Gastrocnemius medialis (tissue), 4 donors: ENCODE measurements at regions not wholly inside any gene's neighbourhood (a gene's known extent, or its start where the extent isn't known, plus 50 kb on each side); places are given as distances from the start of the nearest gene placed in this dataset.

Experiments
- ATAC-seq, 2 donors: fragments of 150-250 bp; one replicate each; pipeline ENCODE4 v1.9.1; 2016
- DNase-seq, 2 donors: peaks; one replicate each; pipeline ENCODE4 v3.0.0-alpha.2; 2019
- H3K27ac ChIP-seq, 4 donors: fragments of 200-600 bp; sonication (generic); 1 replicate in 1 of 4; 2 replicates in 3 of 4; pipeline ENCODE4 v1.5.1; 2016 to 2018; ENCODE audit warnings: mild to moderate bottlenecking in 2 of 4, moderate library complexity in 1 of 4
- H3K27me3 ChIP-seq, 3 donors: fragments of 200-600 bp; sonication (generic) in 2 of 3; 1 replicate in 1 of 3; 2 replicates in 2 of 3; pipeline versions ENCODE4 v1.5.1 to v1.6.0; 2016 to 2019; ENCODE audit warnings: mild to moderate bottlenecking in 1 of 3, moderate library complexity in 1 of 3
- H3K36me3 ChIP-seq, 2 donors: fragments of 200-600 bp; sonication (generic) in 1 of 2; one replicate each; pipeline ENCODE4 v1.5.1; 2017 to 2018
- H3K4me1 ChIP-seq, 2 donors: fragments of 200-600 bp; sonication (generic) in 1 of 2; one replicate each; pipeline ENCODE4 v1.5.1; 2016 to 2017; ENCODE audit warnings: mild to moderate bottlenecking in 2 of 2
- H3K4me3 ChIP-seq, 4 donors: fragments of 200-600 bp; sonication (generic) in 3 of 4; 1 replicate in 1 of 4; 2 replicates in 3 of 4; pipeline ENCODE4 v1.5.1; 2016 to 2019; ENCODE audit warnings: mild to moderate bottlenecking in 2 of 4
- H3K9me3 ChIP-seq, 3 donors: fragments of 200-600 bp; sonication (generic) in 2 of 3; 1 replicate in 1 of 3; 2 replicates in 2 of 3; pipeline ENCODE4 v1.5.1; 2016 to 2019
- POLR2A ChIP-seq, 2 donors: fragments of 450-650 bp; IDR thresholded peaks; one replicate each; pipeline ENCODE4 v1.6.1; 2017; ENCODE audit warnings: antibody characterized with exemption in 2 of 2, mild to moderate bottlenecking in 2 of 2, moderate library complexity in 2 of 2
- in situ Hi-C, 4 donors: fragments of 200-750 bp; cut with MboI; loops; one replicate each; pipeline versions ENCODE4 v1.15.0 to v1.8.0; 2017; ENCODE audit warnings: low sequenced_read_pairs in 4 of 4
- intact Hi-C: fragments of 100-400 bp; cut with DNase I; formaldehyde crosslinking; loops from one replicate; pipeline ENCODE4 v1.15.1; 2023; ENCODE audit warnings: low total_unique reads
- TF ChIP-seq, protein P1 (sequence below), 5 experiments: fragments of 450-650 bp in 3 of 5; fragments of 200-600 bp in 2 of 5; sonication (generic) in 2 of 5; IDR thresholded peaks in 4 of 5; conservative IDR thresholded peaks in 1 of 5; 1 replicate in 4 of 5; 2 replicates in 1 of 5; pipeline ENCODE4 v1.5.1; 2016 to 2019; ENCODE audit warnings: antibody characterized with exemption in 5 of 5, mild to moderate bottlenecking in 3 of 5, moderate library complexity in 3 of 5

DNA sequence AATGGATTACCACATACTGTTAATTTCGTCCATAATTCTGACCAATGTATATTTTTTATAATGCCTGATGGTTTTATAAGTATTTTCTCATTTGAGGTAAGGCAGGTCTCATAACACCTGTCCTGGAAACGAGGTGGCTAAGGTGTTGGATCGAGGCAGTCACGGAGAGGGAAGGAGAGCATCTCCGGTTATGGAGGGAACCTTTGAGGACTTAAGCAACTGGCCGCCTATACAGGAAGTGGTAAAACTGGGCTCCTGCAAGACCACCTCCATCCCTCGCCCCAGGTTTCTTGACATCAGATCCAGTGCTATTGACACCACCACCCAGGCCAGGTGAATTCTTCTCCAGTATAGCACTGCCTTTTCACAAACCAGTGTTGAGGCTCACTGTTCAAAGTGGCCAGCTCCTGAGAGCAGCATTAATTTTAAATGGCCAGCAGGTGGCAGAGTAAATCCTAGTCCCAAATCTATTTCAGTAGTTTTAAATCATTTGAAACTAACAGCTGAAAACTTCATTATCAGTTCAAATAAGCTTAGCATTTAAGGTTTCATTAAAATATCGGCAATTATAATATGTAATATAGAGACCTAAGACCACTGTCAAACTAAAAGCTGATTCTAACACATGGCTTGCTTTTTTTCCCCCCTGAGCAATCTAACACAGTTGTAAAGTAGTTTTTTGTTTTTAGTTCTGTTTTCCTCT, 100.8 kb downstream of the PPM1A start:
- H3K27ac ChIP-seq: peak overlapping the region in 1 of 4 donors; percentile 23
- H3K36me3 ChIP-seq: no peaks in the 10 kb centered on the region
- in situ Hi-C loops: loop anchor here (5.0 to 25.0 kb wide), 4 partner anchors 205 to 937 kb away; partner anchors contain the start of gene TMEM30B (in 3 of the 4)
- TF ChIP-seq POLR2A (IDR thresholded peaks at IDR 0.05): no peak
- TF ChIP-seq, protein P1, sequence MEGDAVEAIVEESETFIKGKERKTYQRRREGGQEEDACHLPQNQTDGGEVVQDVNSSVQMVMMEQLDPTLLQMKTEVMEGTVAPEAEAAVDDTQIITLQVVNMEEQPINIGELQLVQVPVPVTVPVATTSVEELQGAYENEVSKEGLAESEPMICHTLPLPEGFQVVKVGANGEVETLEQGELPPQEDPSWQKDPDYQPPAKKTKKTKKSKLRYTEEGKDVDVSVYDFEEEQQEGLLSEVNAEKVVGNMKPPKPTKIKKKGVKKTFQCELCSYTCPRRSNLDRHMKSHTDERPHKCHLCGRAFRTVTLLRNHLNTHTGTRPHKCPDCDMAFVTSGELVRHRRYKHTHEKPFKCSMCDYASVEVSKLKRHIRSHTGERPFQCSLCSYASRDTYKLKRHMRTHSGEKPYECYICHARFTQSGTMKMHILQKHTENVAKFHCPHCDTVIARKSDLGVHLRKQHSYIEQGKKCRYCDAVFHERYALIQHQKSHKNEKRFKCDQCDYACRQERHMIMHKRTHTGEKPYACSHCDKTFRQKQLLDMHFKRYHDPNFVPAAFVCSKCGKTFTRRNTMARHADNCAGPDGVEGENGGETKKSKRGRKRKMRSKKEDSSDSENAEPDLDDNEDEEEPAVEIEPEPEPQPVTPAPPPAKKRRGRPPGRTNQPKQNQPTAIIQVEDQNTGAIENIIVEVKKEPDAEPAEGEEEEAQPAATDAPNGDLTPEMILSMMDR (IDR thresholded peaks at IDR 0.05 in 4 of 5, conservative IDR thresholded peaks at IDR 0.05 in 1 of 5): peak; percentile 42 to 75 (median 56)
- H3K4me3 ChIP-seq: peak overlapping the region; percentile 0 to 47 (median 24)
- H3K4me1 ChIP-seq: peaks cover 0 to 12% of the 10 kb centered on the region in 2 donors
- ATAC-seq (peak; percentile 62 to 69), DNase-seq (no peak)
- intact Hi-C loops: loop anchor here (2.0 to 5.0 kb wide), 2 partner anchors 213 to 902 kb away; no protein-coding TSS in a partner anchor
- no peaks in the 10 kb centered on the region for H3K9me3 ChIP-seq
- H3K27me3 ChIP-seq: no peaks in the 10 kb centered on the region

DNA sequence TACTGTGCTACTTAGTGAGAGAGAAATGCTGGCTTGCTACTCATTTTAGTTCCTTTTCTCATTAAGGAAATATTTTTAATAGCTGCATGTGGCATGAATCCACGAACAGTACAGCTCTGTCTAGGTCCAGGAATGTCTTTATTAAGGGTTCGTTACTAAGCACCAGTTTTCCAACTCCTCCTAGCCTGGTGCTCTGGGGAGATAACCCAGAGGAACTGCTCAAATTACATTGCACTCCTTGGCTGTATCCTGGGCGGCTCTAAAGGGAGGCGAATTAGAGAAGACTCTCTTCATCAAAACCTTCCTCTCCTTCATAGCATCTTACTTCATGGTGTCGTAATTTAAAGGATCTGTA, 101.3 kb downstream of the PPM1A start:
- H3K4me3 ChIP-seq: peak overlapping the region; percentile 0 to 47 (median 24)
- in situ Hi-C loops: loop anchor here (5.0 to 10.0 kb wide), 3 partner anchors 204 to 214 kb away; no protein-coding TSS in a partner anchor

DNA sequence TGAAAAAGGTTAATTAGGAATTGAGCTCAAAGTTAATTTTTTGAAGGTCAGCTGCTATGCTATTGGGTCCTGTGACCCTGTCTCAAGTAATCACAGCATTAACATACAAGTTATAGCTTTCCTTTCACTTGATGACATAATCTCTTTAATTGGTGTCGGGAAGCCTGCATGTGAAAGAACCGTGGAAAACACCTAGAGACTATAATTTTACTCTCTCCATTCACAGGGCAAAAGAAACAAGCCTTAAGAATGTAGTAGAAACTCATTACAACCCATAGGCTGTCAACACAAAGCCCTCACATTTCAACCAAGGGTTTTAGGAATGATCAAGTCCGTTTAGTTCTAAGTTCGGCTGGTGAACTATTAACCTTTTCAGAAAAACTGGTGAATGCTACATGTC, 104.4 kb downstream of the PPM1A start:
- in situ Hi-C loops (loop anchor here (5.0 to 10.0 kb wide), 3 partner anchors 201 to 211 kb away; no protein-coding TSS in a partner anchor), intact Hi-C loops (loop anchor here (5.0 kb wide), 1 partner anchor 899 kb away; no protein-coding TSS in a partner anchor)
- no peak for DNase-seq
- Histone ChIP-seq H3K36me3 (no peaks in the 10 kb centered on the region), H3K4me3 (no peak overlapping the region), H3K9me3 (no peaks in the 10 kb centered on the region), H3K4me1 (peaks cover 0 to 8% of the 10 kb centered on the region in 2 donors), H3K27me3 (no peaks in the 10 kb centered on the region), H3K27ac (no peak overlapping the region)
- ATAC-seq: no peak
- TF ChIP-seq POLR2A (IDR thresholded peaks at IDR 0.05): no peak
- TF ChIP-seq, protein P1 (IDR thresholded peaks at IDR 0.05 in 4 of 5, conservative IDR thresholded peaks at IDR 0.05 in 1 of 5): no peak

More for the DNA sequence above, 101.3 kb downstream of the PPM1A start:
- ATAC-seq: peak in 1 of 2 donors; percentile 67
- Histone ChIP-seq H3K4me1 (peaks cover 0 to 12% of the 10 kb centered on the region in 2 donors), H3K27ac (peak overlapping the region in 1 of 4 donors; percentile 23), H3K9me3 (no peaks in the 10 kb centered on the region), H3K36me3 (no peaks in the 10 kb centered on the region), H3K27me3 (no peaks in the 10 kb centered on the region)
- no peak for DNase-seq
- intact Hi-C loops: loop anchor here (2.0 to 5.0 kb wide), 2 partner anchors 212 to 902 kb away; no protein-coding TSS in a partner anchor
- TF ChIP-seq POLR2A (IDR thresholded peaks at IDR 0.05): no peak
- TF ChIP-seq, protein P1 (IDR thresholded peaks at IDR 0.05 in 4 of 5, conservative IDR thresholded peaks at IDR 0.05 in 1 of 5): no peak

DNA sequence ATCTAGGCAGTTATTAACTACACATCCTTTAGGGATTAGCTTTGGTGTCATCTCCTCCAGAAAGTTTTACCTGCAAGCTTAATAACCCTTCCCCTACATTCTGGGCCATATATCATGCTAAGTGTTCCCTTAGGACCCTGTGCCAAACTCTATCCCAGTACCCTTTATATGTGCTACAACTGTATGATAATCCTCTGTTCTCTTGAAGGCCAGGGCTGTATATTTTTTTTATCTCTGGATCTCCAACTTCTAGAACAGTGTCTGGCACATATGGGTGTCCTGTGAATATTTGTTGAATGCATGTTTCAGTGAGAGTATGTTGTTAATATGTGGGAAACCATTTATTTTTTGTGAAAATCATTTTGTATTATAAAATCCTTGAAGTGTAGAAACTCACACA, 106.7 kb downstream of the PPM1A start:
- in situ Hi-C loops: loop anchor here in 3 of 4 donors (10.0 kb wide), 2 partner anchors 199 to 209 kb away; no protein-coding TSS in a partner anchor
- H3K4me1 ChIP-seq: no peaks in the 10 kb centered on the region
- no peak overlapping the region for H3K4me3 ChIP-seq
- DNase-seq: no peak
- intact Hi-C loops: no loop called here
- H3K27ac ChIP-seq: no peak overlapping the region
- ATAC-seq: no peak
- no peak for TF ChIP-seq POLR2A (IDR thresholded peaks at IDR 0.05)
- no peaks in the 10 kb centered on the region for H3K27me3 ChIP-seq
- H3K36me3 ChIP-seq: no peaks in the 10 kb centered on the region
- H3K9me3 ChIP-seq: no peaks in the 10 kb centered on the region

DNA sequence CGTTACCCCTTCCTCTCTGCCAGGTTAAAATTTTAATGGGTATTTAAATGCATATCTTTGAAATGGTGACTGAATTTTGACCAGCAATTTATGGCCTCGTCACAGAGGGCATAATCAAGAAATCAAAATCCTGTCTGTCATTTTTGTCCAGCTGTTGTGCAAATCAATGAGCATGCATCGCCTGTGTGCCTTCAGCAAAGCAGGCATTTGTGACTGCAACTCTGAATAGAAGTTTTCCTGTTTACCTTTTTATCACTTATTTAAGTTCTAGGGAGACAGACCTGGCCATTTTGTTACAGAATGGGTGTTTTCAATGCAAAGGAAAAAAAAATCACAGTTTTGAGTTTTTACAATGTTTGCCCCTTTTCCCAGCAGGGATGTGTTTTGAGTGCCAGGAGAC, 107.4 kb downstream of the PPM1A start:
- in situ Hi-C loops (loop anchor here in 3 of 4 donors (10.0 kb wide), 2 partner anchors 198 to 208 kb away; no protein-coding TSS in a partner anchor), intact Hi-C loops (no loop called here)
- H3K4me3 ChIP-seq: no peak overlapping the region
- ATAC-seq (no peak), DNase-seq (no peak)
- H3K27me3 ChIP-seq: no peaks in the 10 kb centered on the region
- no peaks in the 10 kb centered on the region for H3K9me3 ChIP-seq
- no peak overlapping the region for H3K27ac ChIP-seq
- no peak for TF ChIP-seq POLR2A (IDR thresholded peaks at IDR 0.05)
- TF ChIP-seq, protein P1 (IDR thresholded peaks at IDR 0.05 in 4 of 5, conservative IDR thresholded peaks at IDR 0.05 in 1 of 5): no peak
- H3K4me1 ChIP-seq: no peaks in the 10 kb centered on the region
- no peaks in the 10 kb centered on the region for H3K36me3 ChIP-seq
